ENCODE measurements at regions not wholly inside any gene's neighbourhood (a gene's known extent, or its start where the extent isn't known, plus 50 kb on each side); places are given as distances from the start of the nearest gene placed in this dataset.

GRCh38 chr1:21340230-21340945 lies 50.1 kb upstream of the ECE1 start:
- WGBS (ENCODE audit: insufficient coverage, low coverage, missing lambda C conversion rate) = 81% methylated on average over 13 of the region's 13 CpGs
- no peak for TF ChIP-seq NONO (IDR thresholded peaks at IDR 0.05; ENCODE audit: low read depth in 2 of 2, low read length in 1 of 2)
- 0 out of 2 replicates have a peak, but pooled peaks have one; percentile 19 for TF ChIP-seq NFIC (IDR thresholded peaks at IDR 0.05)
- TF ChIP-seq HNRNPLL (IDR thresholded peaks at IDR 0.05; ENCODE audit: low read depth, low read length, poor library complexity, severe bottlenecking) = peak; percentile 18
- in situ Hi-C loops (cut with MboI) (no loop called here), intact Hi-C loops (cut with micrococcal nuclease) (no loop called here)
- no TSS peak for BruUV-seq (replicated peaks)
- ChIA-PET CTCF (ENCODE audit: low intra/inter-chr PET ratio) (no interaction called here), POLR2A (interaction anchor here (0.6 kb wide), 1 partner anchor 1095 kb away, joined by 3 read pairs; no protein-coding TSS in a partner anchor)
- no peak overlapping the region for H3K27ac ChIP-seq (ENCODE audit: extremely low read depth, low read depth, low read length)
- peaks cover 7% of the 10 kb centered on the region for H3K79me2 ChIP-seq (ENCODE audit: control insufficient read depth, insufficient read depth, low read length)
- no peaks in the 10 kb centered on the region for H3K27me3 ChIP-seq (ENCODE audit: control insufficient read depth in 2 of 2, insufficient read depth in 2 of 2, low read length in 2 of 2)
- H3K9me3 ChIP-seq (replicated peaks; ENCODE audit: control insufficient read depth, insufficient read depth, low read depth, low read length) = no peaks in the 10 kb centered on the region
- H3K9ac ChIP-seq (ENCODE audit: insufficient read depth in 1 of 2, low read depth in 2 of 2, low read length in 2 of 2) = peak overlapping the region in 1 of 2 experiments; percentile 36; a peak in 2 of 4 replicates
- no peak for DNase-seq (ENCODE audit: extremely low read depth in 1 of 4, low spot score in 3 of 4)
- H3K4me1 ChIP-seq (replicated peaks in 1 of 2; ENCODE audit: control insufficient read depth in 2 of 2, insufficient read depth in 2 of 2, low read length in 2 of 2) = peaks cover 25 to 36% of the 10 kb centered on the region in 2 experiments
- H3K9me1 ChIP-seq (ENCODE audit: control insufficient read depth, insufficient read depth, low read length) = no peaks in the 10 kb centered on the region
- H3K4me2 ChIP-seq (ENCODE audit: insufficient read depth, low read length) = no peak overlapping the region
- H3K36me3 ChIP-seq (ENCODE audit: control insufficient read depth, insufficient read depth, low read length) = no peaks in the 10 kb centered on the region
- peaks cover 42% of the 10 kb centered on the region for H4K20me1 ChIP-seq (replicated peaks; ENCODE audit: control insufficient read depth, insufficient read depth, low read length)
- no peak for FAIRE-seq
- ATAC-seq = no peak
- no peak overlapping the region for H2AFZ ChIP-seq (ENCODE audit: low read depth, low read length)
- H3K4me3 ChIP-seq = no peak overlapping the region

Measured in K562 (cell line).